ENCODE measurements at regions not wholly inside any gene's neighbourhood (a gene's known extent, or its start where the extent isn't known, plus 50 kb on each side); places are given as distances from the start of the nearest gene placed in this dataset.

- no peak for TF ChIP-seq CTCF (IDR thresholded peaks at IDR 0.05; ENCODE audit: extremely low read depth in 1 of 2, insufficient read depth in 1 of 2, low read depth in 1 of 2, low read length in 2 of 2)
- no peak for TF ChIP-seq EZH2 (IDR thresholded peaks at IDR 0.05; ENCODE audit: borderline replicate concordance, low read depth, low read length, severe bottlenecking)
- no peak for TF ChIP-seq MYC (IDR thresholded peaks at IDR 0.05; ENCODE audit: low read depth, low read length)
- no peak for TF ChIP-seq FOS (IDR thresholded peaks at IDR 0.05; ENCODE audit: borderline replicate concordance, insufficient read depth, low read length)
- TF ChIP-seq POLR2A (IDR thresholded peaks at IDR 0.05; ENCODE audit: low read depth, low read length) = no peak
- TF ChIP-seq JUN (IDR thresholded peaks at IDR 0.05; ENCODE audit: borderline replicate concordance, insufficient read depth, insufficient read length, low read depth) = no peak
Observed at GRCh38 chr2:234399451-234400246, 97.2 kb downstream of the ARL4C start.
